GM19455 (cell line): ENCODE measurements at regions not wholly inside any gene's neighbourhood (a gene's known extent, or its start where the extent isn't known, plus 50 kb on each side); places are given as distances from the start of the nearest gene placed in this dataset.
"Not testable (repeated sequence)": the region's sequence is repeated elsewhere in the genome, so short reads cannot be mapped to it uniquely, and the experiment has no call there.

Experiments
- ATAC-seq: cut with Tn5 transposase; IDR thresholded peaks from one replicate; pipeline ENCODE4 v1.9.1; 2021; ENCODE audit not compliant: unreplicated experiment

DNA sequence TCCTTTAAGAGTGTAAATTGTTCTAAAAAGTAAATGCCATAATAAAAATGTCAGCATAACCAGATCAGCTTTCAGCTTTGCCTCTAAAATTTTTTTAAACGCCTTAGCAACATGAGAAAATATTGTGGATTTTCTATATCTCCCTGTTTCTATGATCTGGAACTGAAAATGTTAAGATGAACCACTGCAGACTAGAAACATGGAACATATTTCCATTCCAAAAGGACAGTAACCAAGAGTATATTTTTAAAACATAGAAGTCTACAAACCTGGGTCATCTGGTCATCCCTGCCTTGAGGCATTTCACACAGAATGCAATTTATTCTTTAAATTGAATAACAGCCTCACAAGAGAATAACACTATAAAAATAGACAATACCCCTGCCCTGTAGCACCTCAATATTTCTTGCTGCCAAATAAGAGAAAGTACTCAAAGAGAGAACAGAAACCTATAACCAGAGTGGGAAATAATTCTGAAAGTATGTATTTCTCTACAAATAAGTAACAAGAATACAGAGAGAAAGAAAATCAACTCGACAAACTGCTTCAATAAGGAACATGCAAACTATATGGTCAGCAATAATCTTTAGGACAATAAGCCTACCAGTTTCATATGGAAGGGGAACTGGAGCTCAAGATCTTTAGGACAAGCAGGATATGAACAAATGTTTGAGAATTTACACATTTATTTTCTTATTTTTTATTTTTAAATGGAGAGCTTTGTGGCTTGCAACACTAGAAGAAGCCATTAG, 949.0 kb downstream of the EPHA3 start:
- no peak for ATAC-seq

DNA sequence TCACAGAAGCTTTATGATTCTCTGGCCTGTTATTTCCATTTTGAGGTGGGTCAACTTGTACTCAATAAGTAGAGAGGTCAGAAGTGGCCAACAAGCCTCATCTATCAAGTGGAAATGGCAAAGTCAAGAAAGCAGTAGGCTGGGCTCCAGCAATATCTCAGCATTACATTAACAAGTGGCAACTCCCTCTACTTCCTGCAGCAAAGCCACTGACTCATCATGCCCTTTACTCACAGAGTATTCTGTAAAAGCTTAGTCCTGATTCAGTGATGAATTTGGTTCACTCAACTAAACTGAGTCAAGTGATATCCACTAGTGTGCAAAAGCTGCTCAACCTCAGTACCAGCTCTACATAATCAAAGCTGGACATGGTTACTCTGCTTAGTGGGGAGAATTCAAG, 954.6 kb downstream of the EPHA3 start:
- no peak for ATAC-seq

DNA sequence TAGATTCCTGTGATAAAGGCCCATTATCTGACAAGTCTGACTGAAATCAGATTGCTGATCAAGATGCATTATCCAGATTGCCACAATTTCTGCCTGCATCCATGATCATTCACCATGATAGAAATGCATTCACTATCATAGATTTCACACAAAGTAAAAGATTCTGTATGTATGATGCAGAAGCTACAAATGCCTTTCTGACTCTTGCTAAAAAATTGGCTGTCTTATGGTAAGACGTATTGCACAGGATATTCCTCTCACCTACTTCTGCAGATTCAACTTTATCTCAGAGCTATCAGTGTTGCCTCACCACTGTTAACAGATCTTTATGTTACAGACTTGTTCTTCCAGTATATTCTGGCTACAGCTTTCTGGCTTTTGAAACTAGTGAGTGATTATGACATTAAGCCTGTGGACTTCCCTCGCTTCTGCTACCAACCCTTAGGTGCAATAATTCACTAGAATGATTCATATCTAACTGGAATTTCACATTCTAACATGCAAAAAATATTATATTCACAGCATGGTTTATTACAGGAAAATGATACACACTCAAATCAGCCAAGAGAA, 955.3 kb downstream of the EPHA3 start:
- ATAC-seq: no peak

DNA sequence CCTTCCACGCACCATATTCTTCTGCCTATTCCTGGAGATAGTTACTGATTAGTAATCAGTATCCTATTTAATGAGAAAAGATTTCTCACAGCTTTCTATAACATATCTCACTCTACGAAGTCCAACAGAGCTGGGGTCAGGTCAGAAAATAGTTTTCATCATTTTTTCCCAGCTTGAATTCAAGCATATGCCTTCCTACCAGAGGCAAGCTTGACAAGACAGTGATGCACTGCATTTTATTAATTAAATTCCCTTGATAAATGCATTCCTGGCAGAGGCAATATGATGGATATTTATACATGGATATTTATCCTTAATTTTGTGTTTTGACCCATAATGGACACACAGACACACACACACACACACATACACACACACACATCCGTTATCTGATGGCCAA, 961.4 kb downstream of the EPHA3 start:
- no peak for ATAC-seq

DNA sequence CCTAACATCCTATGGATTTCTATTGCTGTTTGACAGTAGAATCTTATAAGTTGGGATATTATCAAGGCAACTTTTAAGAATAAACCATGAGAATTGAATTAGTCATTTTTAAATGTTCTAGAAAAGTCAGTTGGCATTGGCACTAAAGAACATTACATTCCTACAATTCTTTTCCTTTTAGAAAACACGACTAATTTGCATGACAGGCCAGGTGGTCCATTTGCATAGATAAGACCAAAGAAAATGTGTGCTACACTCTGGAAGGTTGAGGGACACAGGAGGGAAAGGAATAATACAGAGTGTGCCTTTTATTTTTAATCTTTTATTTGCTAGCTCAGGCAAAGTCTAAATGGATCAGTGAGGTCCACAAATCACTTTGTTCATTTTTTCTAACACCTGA, 962.3 kb downstream of the EPHA3 start:
- no peak for ATAC-seq

DNA sequence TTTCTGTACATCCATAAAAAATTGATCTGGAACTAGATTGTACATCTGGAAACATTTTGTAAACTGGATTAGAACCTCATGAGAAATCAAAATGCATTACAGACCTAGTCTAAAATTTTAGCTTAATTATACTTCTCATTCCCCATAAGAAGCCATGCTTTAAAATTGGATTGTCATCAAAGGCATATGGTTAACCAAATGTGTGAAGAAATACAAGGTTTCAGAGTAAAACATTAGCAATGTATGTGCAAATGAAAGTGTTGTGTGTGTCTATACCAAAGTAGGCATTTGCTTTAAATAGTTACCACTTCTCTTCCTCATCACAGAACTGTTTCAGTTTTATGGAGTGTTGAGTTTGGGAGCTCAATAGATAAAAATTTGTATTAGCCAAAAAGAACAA, 968.7 kb downstream of the EPHA3 start:
- ATAC-seq: no peak

DNA sequence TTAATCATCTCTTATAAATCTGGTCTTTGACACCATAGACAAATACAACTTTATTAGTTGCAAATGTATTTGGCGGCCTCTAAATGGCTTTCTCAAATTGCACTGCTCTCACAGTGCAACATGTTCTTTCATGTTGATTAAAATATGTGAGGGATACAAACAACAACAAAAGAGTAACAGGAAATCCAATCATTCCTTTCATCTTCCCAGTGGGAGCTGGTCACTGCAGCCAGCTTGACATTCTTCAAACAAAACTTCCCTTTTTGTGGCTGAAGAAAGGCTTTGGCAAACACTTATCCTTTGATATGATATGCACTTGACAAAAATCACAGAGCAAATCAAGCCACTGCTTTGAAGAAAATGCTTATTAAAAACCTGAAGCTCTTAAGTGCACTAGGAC, 973.6 kb downstream of the EPHA3 start:
- ATAC-seq: no peak

DNA sequence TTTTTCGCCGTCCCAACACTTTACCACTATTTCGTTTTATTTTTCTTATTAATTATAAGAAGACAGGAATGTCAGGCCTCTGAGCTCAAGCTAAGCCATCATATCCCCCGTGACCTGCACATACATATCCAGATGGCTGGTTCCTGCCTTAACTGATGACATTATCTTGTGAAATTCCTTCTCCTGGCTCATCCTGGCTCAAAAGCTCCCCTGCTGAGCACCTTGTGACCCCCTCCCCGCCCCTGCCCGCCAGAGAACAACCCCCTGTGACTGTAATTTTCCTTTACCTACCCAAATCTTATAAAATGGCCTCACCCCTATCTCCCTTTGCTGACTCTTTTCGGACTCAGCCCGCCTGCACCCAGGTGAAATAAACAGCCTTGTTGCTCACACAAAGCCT, 978.9 kb downstream of the EPHA3 start:
- ATAC-seq: not testable (repeated sequence)

DNA sequence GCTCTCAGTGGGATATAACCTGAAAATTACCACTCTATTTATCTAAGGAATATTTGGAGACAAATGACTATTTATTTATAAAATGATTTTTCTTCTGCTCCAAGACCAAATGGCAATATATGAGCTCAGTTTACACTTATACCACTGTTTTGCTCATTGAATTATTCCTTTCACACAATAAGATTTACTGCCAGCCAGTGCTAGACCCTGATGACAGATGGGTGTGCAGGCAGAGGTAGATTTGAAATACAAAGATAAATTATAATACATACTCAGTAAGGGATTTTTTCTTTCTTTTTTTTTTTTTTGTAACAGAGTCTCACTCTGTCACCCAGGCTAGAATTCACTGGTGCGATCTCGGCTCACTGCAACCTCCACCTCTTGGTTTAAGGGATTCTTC, 980.3 kb downstream of the EPHA3 start:
- no peak for ATAC-seq

DNA sequence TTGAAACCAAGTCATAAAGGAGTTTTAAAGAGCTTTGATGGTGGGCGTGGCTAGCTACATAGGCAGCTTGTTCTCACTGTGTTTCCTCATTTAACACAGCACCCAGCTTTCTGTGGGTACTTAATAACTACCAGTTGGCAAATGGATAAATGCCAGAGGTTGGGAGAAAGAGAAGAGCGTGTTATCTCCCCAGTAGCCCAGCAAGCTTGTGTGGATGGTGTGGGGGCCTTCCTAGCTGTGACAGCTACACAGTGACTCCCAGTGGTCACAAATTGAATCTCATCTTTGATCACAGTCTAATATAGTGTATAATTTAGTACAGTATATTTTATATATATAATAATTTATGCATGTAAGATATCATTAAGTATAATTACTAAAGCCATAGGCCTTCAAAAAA, 984.1 kb downstream of the EPHA3 start:
- ATAC-seq: no peak

DNA sequence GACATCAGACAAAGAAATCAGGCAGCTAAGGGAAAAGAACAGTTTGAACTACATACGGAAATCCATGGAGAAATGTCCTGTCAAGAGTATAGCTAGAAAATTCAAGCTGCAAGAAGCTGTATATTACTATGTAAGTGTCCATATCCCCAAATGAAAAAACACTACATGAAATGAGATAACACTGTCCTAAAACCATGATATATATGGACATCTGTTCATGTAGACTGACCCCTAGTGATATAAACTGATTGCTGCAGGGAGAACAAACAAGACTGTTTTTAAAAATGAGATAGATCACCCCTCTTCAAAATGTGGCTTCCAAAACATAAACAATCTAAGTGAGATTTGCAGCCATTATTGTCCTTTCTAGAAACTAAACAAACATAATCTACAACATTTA, 985.6 kb downstream of the EPHA3 start:
- no peak for ATAC-seq

DNA sequence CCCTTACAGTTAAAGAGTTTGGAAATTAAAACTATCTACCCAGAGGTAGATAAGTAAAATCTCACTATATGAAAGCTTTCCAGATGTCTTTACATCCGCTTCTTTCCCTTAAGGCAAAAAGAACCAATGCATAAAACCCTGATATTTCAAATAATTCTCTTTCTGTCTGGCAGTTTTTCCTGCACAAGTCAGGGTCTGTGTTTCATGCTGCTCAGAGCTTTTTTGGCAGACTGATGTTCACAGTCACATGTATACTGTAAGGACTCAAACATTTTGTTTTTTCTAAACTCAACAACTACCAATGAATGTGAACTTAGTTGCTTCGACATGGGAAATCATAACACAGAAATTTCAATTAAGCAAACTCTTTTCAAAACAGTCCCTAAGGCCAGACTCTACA, 988.4 kb downstream of the EPHA3 start:
- ATAC-seq: no peak

DNA sequence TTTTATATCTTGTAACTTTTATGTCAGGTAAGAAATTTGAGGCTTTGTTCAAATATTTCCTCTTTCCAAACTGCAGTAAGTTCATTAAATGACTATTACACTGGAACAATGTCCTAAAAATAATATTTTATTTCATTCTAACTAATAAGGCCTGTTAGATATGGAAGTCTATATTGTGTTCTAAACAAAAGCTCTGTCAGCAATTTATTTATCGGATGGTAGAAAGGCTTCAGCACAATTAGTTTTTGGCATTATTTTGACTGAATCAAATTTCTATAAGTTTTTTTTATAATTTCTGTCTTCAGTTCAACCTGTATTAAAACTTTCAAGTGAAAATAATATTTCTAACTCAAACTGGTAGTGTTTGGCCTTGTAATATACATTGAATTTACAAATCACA, 992.1 kb downstream of the EPHA3 start:
- ATAC-seq: no peak

DNA sequence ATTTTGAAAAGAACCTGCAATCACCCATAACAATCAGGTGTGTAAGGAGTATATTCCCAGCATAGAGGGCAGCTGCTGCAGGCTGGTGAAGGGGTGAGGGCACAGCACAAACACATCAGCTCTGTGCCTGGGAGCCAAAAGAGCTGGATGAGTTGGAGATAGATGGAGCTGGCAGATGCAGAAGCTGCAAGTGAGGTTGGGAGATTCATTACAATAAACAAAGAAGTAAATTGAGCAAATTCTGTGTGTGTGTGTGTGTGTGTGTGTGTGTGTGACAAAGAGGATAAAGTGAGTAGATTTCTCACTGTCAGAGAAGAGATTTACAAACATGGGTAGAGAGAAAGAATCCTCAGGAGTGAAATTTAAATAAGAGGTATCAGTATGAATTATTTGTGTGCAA, 994.7 kb downstream of the EPHA3 start:
- ATAC-seq: no peak

DNA sequence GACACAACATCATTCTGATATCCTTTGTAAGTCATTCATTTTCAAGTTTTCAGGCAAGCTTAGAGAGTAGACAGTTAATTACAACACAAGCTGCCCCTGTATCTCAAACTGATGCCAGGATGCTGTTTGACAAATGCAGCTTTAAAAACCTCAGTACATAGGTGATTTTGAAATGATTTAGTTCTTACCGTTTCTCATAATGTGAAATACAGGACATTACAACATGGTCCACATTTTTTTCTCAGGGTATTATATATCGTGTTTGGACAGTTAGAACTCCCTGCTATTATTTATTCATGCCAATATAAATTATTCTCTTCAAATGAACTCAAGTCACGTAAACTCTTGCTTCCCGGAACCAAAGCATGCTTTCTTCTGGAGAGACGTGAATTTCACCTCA, 1013.9 kb downstream of the EPHA3 start:
- no peak for ATAC-seq

DNA sequence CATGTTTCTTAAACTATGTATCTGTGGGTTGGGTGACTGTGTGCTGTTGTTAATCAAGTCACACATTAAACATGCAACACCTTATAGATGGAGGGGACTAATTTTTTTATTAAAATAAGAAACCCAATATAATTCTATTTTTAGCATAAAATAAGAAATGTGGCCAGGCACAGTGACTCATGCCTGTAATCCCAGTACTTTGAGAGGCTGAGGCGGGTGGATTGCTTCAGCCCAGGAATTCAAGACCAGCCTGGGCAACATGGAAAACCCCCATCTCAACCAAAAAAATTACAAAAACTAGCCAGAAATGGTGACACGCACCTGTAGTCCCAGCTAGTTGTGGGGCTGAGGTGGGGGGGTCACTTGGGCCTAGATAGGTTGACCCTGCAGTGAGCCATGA, 1021.0 kb downstream of the EPHA3 start:
- no peak for ATAC-seq

DNA sequence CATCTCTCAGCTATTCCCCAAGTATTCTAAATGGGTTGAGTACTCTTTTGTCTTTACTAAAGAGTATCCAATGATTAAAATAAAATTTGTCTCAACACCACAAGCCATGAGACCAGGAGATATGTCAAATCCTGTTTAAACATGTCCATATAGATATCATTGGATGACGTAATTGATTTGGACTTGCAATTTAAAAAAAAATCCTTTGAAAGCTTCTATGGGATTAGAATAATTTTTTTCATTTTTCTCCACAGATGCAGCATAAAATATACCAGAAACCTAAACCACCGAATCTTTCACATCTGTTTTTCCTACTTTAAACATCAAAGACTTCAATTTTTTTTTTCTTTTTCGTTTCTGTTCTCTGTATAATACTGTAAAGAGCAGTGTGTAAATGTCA, 1022.3 kb downstream of the EPHA3 start:
- no peak for ATAC-seq

DNA sequence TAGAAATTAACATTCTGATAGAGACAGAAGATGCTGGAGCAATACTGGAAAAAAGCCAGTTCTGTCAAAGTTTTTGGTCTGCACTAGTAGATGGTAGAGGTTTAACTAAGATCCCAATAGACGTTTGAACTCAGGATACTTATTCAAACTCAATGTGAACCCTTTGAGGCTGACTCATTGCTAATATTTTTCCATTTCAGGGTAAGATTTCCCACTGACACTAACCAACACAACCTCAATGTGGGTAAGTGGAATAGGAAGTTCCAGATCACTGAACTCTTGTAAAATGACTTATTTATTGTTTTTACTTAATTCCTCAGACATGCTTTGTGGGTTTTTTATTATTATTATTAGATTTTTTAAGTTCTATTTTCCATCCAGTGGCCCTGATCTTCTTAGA, 1024.8 kb downstream of the EPHA3 start:
- no peak for ATAC-seq

DNA sequence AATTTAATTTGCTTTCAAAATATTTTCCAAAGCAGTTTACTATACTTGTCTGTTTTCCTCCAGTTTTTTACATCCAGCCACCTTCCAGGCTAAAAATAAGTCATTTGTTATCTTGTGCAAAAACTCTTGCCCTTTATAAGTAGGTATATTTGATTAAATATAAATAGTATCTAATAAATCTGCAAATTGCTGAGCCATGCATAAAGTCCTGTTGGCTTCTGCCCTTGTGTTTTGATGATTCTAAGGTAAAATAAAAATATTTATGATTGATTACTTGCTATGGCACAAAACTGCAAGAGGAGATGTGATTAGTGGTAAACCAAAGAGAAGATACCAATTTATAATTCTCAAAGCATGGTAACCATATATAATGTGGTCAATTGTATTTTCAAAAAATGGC, 1026.7 kb downstream of the EPHA3 start:
- ATAC-seq: no peak

DNA sequence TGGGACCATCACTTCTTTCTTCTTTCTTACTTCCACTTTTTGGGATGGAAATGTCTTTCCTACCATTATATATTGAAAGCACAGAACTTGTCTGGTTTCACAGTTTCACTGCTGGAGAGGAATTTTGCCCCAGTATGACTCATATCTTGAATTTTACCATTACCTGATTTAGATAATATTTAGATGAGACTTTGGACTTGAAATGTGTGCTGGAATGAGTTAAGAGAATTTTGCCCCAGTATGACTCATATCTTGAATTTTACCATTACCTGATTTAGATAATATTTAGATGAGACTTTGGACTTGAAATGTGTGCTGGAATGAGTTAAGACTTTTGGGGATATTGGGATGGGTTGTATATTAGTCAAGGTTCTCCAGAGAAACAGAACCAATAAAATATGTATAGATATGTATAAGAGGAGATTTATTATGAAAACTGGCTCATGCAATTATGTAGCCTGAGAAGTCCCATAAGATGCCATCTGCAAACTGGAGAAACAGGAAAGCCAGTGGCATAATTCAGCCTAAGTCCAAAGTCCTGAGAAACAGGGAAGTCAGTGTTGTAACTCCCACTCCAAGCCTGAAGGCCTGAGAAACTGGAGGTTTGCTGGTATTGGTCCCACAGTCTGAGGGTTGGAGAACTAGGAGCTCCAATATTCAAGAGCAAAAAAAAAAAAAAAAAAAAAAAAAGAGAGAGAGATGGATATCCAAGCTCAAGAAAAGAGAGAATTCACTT, 1029.2 kb downstream of the EPHA3 start:
- no peak for ATAC-seq

DNA sequence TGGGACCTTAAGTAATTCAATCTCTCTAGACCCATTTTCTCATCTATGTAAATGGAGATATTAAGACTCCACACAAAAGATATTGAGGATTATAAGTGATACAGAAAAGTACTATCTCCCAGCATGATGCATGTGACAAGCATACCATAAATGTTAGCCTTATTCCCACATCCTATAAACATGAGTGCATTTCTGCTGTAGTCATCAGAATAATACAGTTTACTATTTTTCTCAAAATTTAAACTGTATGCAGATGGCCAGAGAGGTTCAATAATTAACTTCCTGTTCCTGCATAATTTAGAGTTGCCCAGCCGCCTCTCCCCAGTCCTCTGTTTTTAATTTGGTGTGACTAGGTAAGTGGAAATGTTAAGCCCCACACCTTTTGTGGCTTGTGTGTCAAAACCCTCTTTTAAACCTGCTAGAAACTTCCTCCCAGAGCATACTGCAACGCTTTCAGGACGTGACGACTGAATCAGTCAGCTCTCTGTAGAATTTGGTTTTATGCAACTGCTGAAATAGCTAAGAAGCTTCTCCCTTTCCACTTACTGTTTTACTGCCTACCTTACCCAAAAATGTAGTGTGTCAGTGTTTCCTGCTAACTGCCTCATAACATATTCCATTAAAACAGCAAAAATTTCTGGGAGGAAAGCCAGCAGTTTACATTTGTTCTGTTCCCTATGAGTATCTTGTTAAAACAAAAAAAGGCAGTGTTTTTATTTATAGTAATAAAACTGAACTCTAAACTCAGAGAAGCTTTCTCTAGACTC, 1037.9 kb downstream of the EPHA3 start:
- no peak for ATAC-seq

DNA sequence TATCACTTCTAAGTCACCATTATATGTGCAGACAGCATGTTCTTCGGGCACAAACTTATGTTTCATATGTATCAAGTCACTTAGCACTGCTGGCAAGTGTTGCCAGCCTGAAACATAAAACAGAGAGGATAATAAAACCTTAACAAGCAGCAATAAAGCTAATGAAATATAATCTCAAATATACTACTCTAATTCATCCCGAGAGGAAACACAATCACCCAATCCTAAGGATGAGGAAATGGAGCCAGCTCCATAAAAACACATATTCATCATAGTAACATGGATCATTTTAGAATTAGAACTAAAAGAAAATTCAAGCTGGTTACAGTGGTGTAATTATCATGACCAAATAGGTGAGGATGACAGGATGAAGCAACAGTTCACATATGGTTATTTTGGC, 1072.7 kb downstream of the EPHA3 start:
- no peak for ATAC-seq
